Inflammatory macrophage treated with lipopolysaccharide for 1 hour (primary cell): ENCODE measurements at regions not wholly inside any gene's neighbourhood (a gene's known extent, or its start where the extent isn't known, plus 50 kb on each side); places are given as distances from the start of the nearest gene placed in this dataset.

ENCODE experiments used
- DNase-seq, 2 donors: peaks; one replicate each; pipeline ENCODE4 v3.0.0-alpha.2; 2020 to 2022

GRCh38 chr18:28651298-28651697, 474.4 kb upstream of the CDH2 start:
- no peak for DNase-seq

- DNase-seq: no peak
Observed at GRCh38 chr18:28650860-28651259, 473.9 kb upstream of the CDH2 start.

- no peak for DNase-seq
Observed at GRCh38 chr18:28647961-28648360, 471.0 kb upstream of the CDH2 start.

- no peak for DNase-seq
Observed at GRCh38 chr18:28637897-28638296, 461.0 kb upstream of the CDH2 start.

- DNase-seq: no peak
Observed at GRCh38 chr18:28635530-28635929, 458.6 kb upstream of the CDH2 start.

GRCh38 chr18:28626756-28627155, 449.8 kb upstream of the CDH2 start:
- DNase-seq: no peak

GRCh38 chr18:28607991-28608390, 431.1 kb upstream of the CDH2 start:
- DNase-seq: no peak

GRCh38 chr18:28606686-28607085, 429.8 kb upstream of the CDH2 start:
- no peak for DNase-seq

- DNase-seq: no peak
Observed at GRCh38 chr18:28602391-28602790, 425.5 kb upstream of the CDH2 start.

- DNase-seq: no peak
Observed at GRCh38 chr18:28594034-28594433, 417.1 kb upstream of the CDH2 start.

GRCh38 chr18:28588884-28589549, 412.1 kb upstream of the CDH2 start:
- no peak for DNase-seq

- no peak for DNase-seq
Observed at GRCh38 chr18:28584731-28585130, 407.8 kb upstream of the CDH2 start.

- no peak for DNase-seq
Observed at GRCh38 chr18:28582724-28583123, 405.8 kb upstream of the CDH2 start.

GRCh38 chr18:28581521-28582071, 404.7 kb upstream of the CDH2 start:
- no peak for DNase-seq

- DNase-seq: no peak
Observed at GRCh38 chr18:28576941-28577340, 400.0 kb upstream of the CDH2 start.

- no peak for DNase-seq
Observed at GRCh38 chr18:28575123-28575522, 398.2 kb upstream of the CDH2 start.

GRCh38 chr18:28574175-28574574, 397.2 kb upstream of the CDH2 start:
- DNase-seq: no peak

- DNase-seq: no peak
Observed at GRCh38 chr18:28571929-28572328, 395.0 kb upstream of the CDH2 start.

- DNase-seq: no peak
Observed at GRCh38 chr18:28560331-28560730, 383.4 kb upstream of the CDH2 start.

GRCh38 chr18:28559511-28559910, 382.6 kb upstream of the CDH2 start:
- no peak for DNase-seq

- no peak for DNase-seq
Observed at GRCh38 chr18:28541934-28542333, 365.0 kb upstream of the CDH2 start.

GRCh38 chr18:28541276-28541930, 364.5 kb upstream of the CDH2 start:
- DNase-seq: no peak

GRCh38 chr18:28529644-28530043, 352.7 kb upstream of the CDH2 start:
- DNase-seq: no peak

- no peak for DNase-seq
Observed at GRCh38 chr18:28526196-28526595, 349.3 kb upstream of the CDH2 start.
